B cell (primary cell): ENCODE measurements at regions not wholly inside any gene's neighbourhood (a gene's known extent, or its start where the extent isn't known, plus 50 kb on each side); places are given as distances from the start of the nearest gene placed in this dataset.

Experiments used
- ATAC-seq: fragments of 200-7000 bp; cut with Tn5 transposase; one replicate; pipeline ENCODE4 v1.10.0; 2021; ENCODE audit warnings: low read depth, mild to moderate bottlenecking, moderate number of reproducible peaks, moderate library complexity
- CTCF ChIA-PET: fragments of 350-600 bp; sonication (Branson Sonifier 250); formaldehyde crosslinking; loops from one replicate; lab custom pipeline; 2021; ENCODE audit warnings: antibody characterized with exemption, inconsistent platforms; lab: Charles Lee
- POLR2A ChIA-PET: fragments of 350-600 bp; sonication (Branson Sonifier 250); formaldehyde crosslinking; loops from one replicate; lab custom pipeline; 2021; ENCODE audit warnings: antibody characterized with exemption; lab: Charles Lee
- DNase-seq: peaks from one replicate; pipeline ENCODE4 v3.0.0; 2013
- H2AFZ ChIP-seq: 2 replicates; pipeline ENCODE4 v1.6.1; 2012; ENCODE audit warnings: mild to moderate bottlenecking, low read depth, low read length; ENCODE audit not compliant: insufficient read depth, poor library complexity, severe bottlenecking
- H3K27ac ChIP-seq, 2 donors: 1 replicate in 1 of 2; 2 replicates in 1 of 2; pipeline ENCODE4 v1.5.1; 2012 to 2013; ENCODE audit warnings: low read length in 2 of 2, mild to moderate bottlenecking in 2 of 2, moderate library complexity in 1 of 2
- H3K27me3 ChIP-seq, 4 experiments: fragments of 200-600 bp in 1 of 4; sonication (generic) in 1 of 4; replicated peaks in 1 of 4; 1 replicate in 2 of 4; 2 replicates in 2 of 4; pipeline versions ENCODE4 v1.6.1 to v1.7.0; 2013 to 2016; ENCODE audit warnings: low read length in 3 of 4, mild to moderate bottlenecking in 2 of 4, mixed read lengths in 1 of 4, moderate library complexity in 1 of 4; ENCODE audit not compliant: insufficient read depth in 4 of 4, control insufficient read depth in 3 of 4; ENCODE audit errors: control extremely low read depth in 1 of 4
- H3K36me3 ChIP-seq, 2 experiments: replicated peaks in 1 of 2; 1 replicate in 1 of 2; 2 replicates in 1 of 2; pipeline versions ENCODE4 v1.6.1 to v1.7.1; 2013; ENCODE audit warnings: low read length in 1 of 2; ENCODE audit not compliant: insufficient read depth in 2 of 2, control insufficient read depth in 1 of 2; ENCODE audit errors: control extremely low read depth in 1 of 2, extremely low read depth in 1 of 2
- H3K4me1 ChIP-seq, 2 donors: fragments of 200-600 bp in 1 of 2; sonication (generic) in 1 of 2; 1 replicate in 1 of 2; 2 replicates in 1 of 2; pipeline versions ENCODE4 v1.5.1 to v1.6.1; 2013 to 2017; ENCODE audit warnings: low read length in 2 of 2; ENCODE audit not compliant: control insufficient read depth in 2 of 2, insufficient read depth in 2 of 2
- H3K4me2 ChIP-seq: replicated peaks from 2 replicates; pipeline ENCODE3; 2012; ENCODE audit warnings: mild to moderate bottlenecking, low read depth, low read length; ENCODE audit not compliant: poor library complexity, severe bottlenecking
- H3K4me3 ChIP-seq, 5 experiments: fragments of 200-600 bp in 1 of 5; sonication (generic) in 1 of 5; 1 replicate in 3 of 5; 2 replicates in 2 of 5; pipeline versions ENCODE4 v1.5.1 to v1.7.0; 2011 to 2016; ENCODE audit warnings: low read length in 4 of 5, mild to moderate bottlenecking in 4 of 5, low read depth in 2 of 5, control low read depth in 1 of 5, moderate library complexity in 1 of 5; ENCODE audit not compliant: insufficient read depth in 1 of 5; ENCODE audit errors: control extremely low read depth in 1 of 5, extremely low read depth in 1 of 5
- H3K79me2 ChIP-seq: fragments of 200-600 bp; sonication (generic); one replicate; pipeline ENCODE4 v1.6.0; 2016; ENCODE audit warnings: low read length; ENCODE audit not compliant: control insufficient read depth, insufficient read depth
- H3K9ac ChIP-seq: fragments of 200-600 bp; sonication (generic); 2 replicates; pipeline ENCODE4 v1.6.1; 2017; ENCODE audit warnings: mild to moderate bottlenecking, low read length, moderate library complexity
- H3K9me3 ChIP-seq, 3 donors: one replicate each; pipeline versions ENCODE4 v1.6.1 to v1.7.1; 2013; ENCODE audit warnings: low read length in 2 of 3; ENCODE audit not compliant: control insufficient read depth in 2 of 3, insufficient read depth in 1 of 3; ENCODE audit errors: control extremely low read depth in 1 of 3
- H4K20me1 ChIP-seq: 2 replicates; pipeline ENCODE4 v1.6.0; 2012; ENCODE audit warnings: mild to moderate bottlenecking, low read length; ENCODE audit not compliant: insufficient read depth, control insufficient read depth, poor library complexity, severe bottlenecking
- H3K27ac Mint-ChIP-seq: one replicate; pipeline ENCODE4 v1.8.0; 2021; ENCODE audit warnings: mixed read lengths
- H3K27me3 Mint-ChIP-seq: one replicate; pipeline ENCODE4 v1.8.0; 2021; ENCODE audit warnings: mixed read lengths
- H3K4me1 Mint-ChIP-seq: one replicate; pipeline ENCODE4 v1.8.0; 2021; ENCODE audit warnings: mixed read lengths
- H3K4me3 Mint-ChIP-seq: one replicate; pipeline ENCODE4 v1.8.0; 2021; ENCODE audit warnings: mixed read lengths
- H3K9me3 Mint-ChIP-seq: one replicate; pipeline ENCODE4 v1.8.0; 2022; ENCODE audit warnings: mixed read lengths; ENCODE audit not compliant: insufficient read depth
- EZH2 ChIP-seq: IDR thresholded peaks from 2 replicates; pipeline ENCODE4 v1.6.1; 2012; ENCODE audit warnings: borderline replicate concordance, low read depth, mild to moderate bottlenecking, moderate library complexity, low read length; ENCODE audit not compliant: insufficient read depth, poor library complexity, severe bottlenecking
- WGBS: methylation state at CpG from one replicate; pipeline ENCODE4 v1.1.5; 2013; ENCODE audit warnings: missing lambda C conversion rate; ENCODE audit not compliant: insufficient coverage; 5-methylcytosine and 5-hydroxymethylcytosine counted together
- intact Hi-C: fragments of 100-400 bp; cut with micrococcal nuclease; formaldehyde crosslinking; loops from one replicate; pipeline ENCODE4 v1.10.0; 2022
- TF ChIP-seq, protein P1 (sequence below): fragments of 200-600 bp; IDR thresholded peaks from one replicate; pipeline ENCODE4 v1.8.0; 2022; ENCODE audit warnings: antibody characterized with exemption, mild to moderate bottlenecking

GRCh38 chr5:8381972-8382371, 513.0 kb downstream of the MTRR start:
- no peak for DNase-seq
- Histone ChIP-seq H3K9ac (no peak overlapping the region), H3K79me2 (no peaks in the 10 kb centered on the region), H3K27me3 (no peaks in the 10 kb centered on the region), H3K4me3 (no peak overlapping the region), H4K20me1 (no peaks in the 10 kb centered on the region), H3K36me3 (no peaks in the 10 kb centered on the region), H3K4me1 (no peaks in the 10 kb centered on the region), H3K27ac (no peak overlapping the region), H2AFZ (no peak overlapping the region), H3K4me2 (no peak overlapping the region), H3K9me3 (no peaks in the 10 kb centered on the region)
- intact Hi-C loops, result no loop called here
- TF ChIP-seq, protein P1, sequence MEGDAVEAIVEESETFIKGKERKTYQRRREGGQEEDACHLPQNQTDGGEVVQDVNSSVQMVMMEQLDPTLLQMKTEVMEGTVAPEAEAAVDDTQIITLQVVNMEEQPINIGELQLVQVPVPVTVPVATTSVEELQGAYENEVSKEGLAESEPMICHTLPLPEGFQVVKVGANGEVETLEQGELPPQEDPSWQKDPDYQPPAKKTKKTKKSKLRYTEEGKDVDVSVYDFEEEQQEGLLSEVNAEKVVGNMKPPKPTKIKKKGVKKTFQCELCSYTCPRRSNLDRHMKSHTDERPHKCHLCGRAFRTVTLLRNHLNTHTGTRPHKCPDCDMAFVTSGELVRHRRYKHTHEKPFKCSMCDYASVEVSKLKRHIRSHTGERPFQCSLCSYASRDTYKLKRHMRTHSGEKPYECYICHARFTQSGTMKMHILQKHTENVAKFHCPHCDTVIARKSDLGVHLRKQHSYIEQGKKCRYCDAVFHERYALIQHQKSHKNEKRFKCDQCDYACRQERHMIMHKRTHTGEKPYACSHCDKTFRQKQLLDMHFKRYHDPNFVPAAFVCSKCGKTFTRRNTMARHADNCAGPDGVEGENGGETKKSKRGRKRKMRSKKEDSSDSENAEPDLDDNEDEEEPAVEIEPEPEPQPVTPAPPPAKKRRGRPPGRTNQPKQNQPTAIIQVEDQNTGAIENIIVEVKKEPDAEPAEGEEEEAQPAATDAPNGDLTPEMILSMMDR, result no peak
- TF ChIP-seq EZH2, result no peak
- ChIA-PET POLR2A (no interaction called here), CTCF (no interaction called here)
- H3K4me3 Mint-ChIP-seq, result no peak overlapping the region
- H3K9me3 Mint-ChIP-seq, result peaks cover 5% of the 10 kb centered on the region
- H3K27ac Mint-ChIP-seq, result no peak overlapping the region
- no peak for ATAC-seq
- no peaks in the 10 kb centered on the region for H3K27me3 Mint-ChIP-seq
- H3K4me1 Mint-ChIP-seq, result no peaks in the 10 kb centered on the region

DNA sequence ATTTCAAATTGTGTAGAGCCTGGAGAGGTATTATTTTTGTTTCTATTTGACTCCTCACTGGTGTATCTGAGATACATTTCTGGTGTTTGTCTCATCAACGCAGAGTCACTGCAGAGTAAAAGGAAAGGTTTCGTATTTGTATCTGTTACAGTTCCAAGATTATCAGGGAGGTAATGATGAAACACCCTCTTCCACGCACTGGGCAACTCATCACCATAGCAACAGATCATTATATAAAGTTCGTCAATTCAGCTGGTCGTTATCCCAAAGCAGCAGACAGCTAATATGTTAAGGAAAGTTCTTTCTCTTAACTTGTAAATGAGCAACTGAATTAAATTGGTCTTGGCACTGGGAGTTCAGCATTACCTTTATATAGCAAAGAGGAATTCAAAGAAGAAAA, 513.5 kb downstream of the MTRR start:
- Histone ChIP-seq H3K4me3 (no peak overlapping the region), H3K4me2 (no peak overlapping the region), H3K36me3 (no peaks in the 10 kb centered on the region), H3K9ac (no peak overlapping the region), H3K27ac (no peak overlapping the region), H3K79me2 (no peaks in the 10 kb centered on the region), H3K27me3 (no peaks in the 10 kb centered on the region), H3K4me1 (no peaks in the 10 kb centered on the region), H3K9me3 (no peaks in the 10 kb centered on the region), H4K20me1 (no peaks in the 10 kb centered on the region), H2AFZ (no peak overlapping the region)
- H3K4me3 Mint-ChIP-seq, result no peak overlapping the region
- H3K27ac Mint-ChIP-seq, result no peak overlapping the region
- WGBS, result 80% methylated on average over 1 of the region's 5 CpGs
- ATAC-seq (no peak), DNase-seq (no peak)
- POLR2A ChIA-PET, result no interaction called here
- no peaks in the 10 kb centered on the region for H3K27me3 Mint-ChIP-seq
- H3K9me3 Mint-ChIP-seq, result peaks cover 5% of the 10 kb centered on the region
- H3K4me1 Mint-ChIP-seq, result no peaks in the 10 kb centered on the region
- TF ChIP-seq, protein P1, result no peak
- no peak for TF ChIP-seq EZH2
- intact Hi-C loops, result no loop called here
- CTCF ChIA-PET, result no interaction called here
